DND-41 (cell line): ENCODE measurements at regions not wholly inside any gene's neighbourhood (a gene's known extent, or its start where the extent isn't known, plus 50 kb on each side); places are given as distances from the start of the nearest gene placed in this dataset.

Experiments
- ATAC-seq: fragments of 200-7000 bp; cut with Tn5 transposase; 3 replicates; pipeline ENCODE4 v1.9.1; 2021; ENCODE audit warnings: low read depth; ENCODE audit not compliant: insufficient read depth
- DNase-seq: peaks from one replicate; pipeline ENCODE4 v3.0.0-alpha.2; 2020
- H2AFZ ChIP-seq: 2 replicates; pipeline ENCODE4 v1.6.0; 2012; ENCODE audit warnings: low read depth, low read length
- H3K27ac ChIP-seq: 2 replicates; pipeline ENCODE4 v1.5.1; 2012; ENCODE audit warnings: low read length, inconsistent platforms
- H3K27me3 ChIP-seq: fragments of 200-600 bp; sonication (generic); 2 replicates; pipeline ENCODE4 v1.6.0; 2012; ENCODE audit warnings: low read length, mild to moderate bottlenecking, inconsistent platforms; ENCODE audit not compliant: insufficient read depth, poor library complexity
- H3K36me3 ChIP-seq: 2 replicates; pipeline ENCODE4 v1.5.1; 2012; ENCODE audit warnings: low read length, inconsistent platforms; ENCODE audit not compliant: insufficient read depth
- H3K4me1 ChIP-seq: 2 replicates; pipeline ENCODE4 v1.5.1; 2012; ENCODE audit warnings: mild to moderate bottlenecking, low read length; ENCODE audit not compliant: insufficient read depth
- H3K4me2 ChIP-seq: 2 replicates; pipeline ENCODE4 v1.6.0; 2012; ENCODE audit warnings: mild to moderate bottlenecking, moderate library complexity, low read length, inconsistent platforms; ENCODE audit not compliant: insufficient read depth
- H3K4me3 ChIP-seq, 2 experiments: fragments of 200-600 bp in 1 of 2; shearing (Covaris generic) in 1 of 2; 2 replicates each; pipeline ENCODE4 v1.5.1; 2012 to 2016; ENCODE audit warnings: inconsistent platforms in 2 of 2, low read length in 2 of 2, mild to moderate bottlenecking in 2 of 2, low read depth in 1 of 2, moderate library complexity in 1 of 2
- H3K79me2 ChIP-seq: 2 replicates; pipeline ENCODE4 v1.6.0; 2012; ENCODE audit warnings: low read length, inconsistent platforms; ENCODE audit not compliant: insufficient read depth
- H3K9ac ChIP-seq: 2 replicates; pipeline ENCODE4 v1.6.0; 2012; ENCODE audit warnings: low read depth, mild to moderate bottlenecking, inconsistent platforms, low read length, moderate library complexity
- H3K9me3 ChIP-seq: 2 replicates; pipeline ENCODE4 v1.5.1; 2012; ENCODE audit warnings: low read length, moderate library complexity, mild to moderate bottlenecking, inconsistent platforms; ENCODE audit not compliant: insufficient read depth, severe bottlenecking
- H4K20me1 ChIP-seq: 2 replicates; pipeline ENCODE4 v1.6.0; 2012; ENCODE audit warnings: low read length; ENCODE audit not compliant: insufficient read depth
- EZH2 ChIP-seq: IDR thresholded peaks from 3 replicates; pipeline ENCODE4 v1.6.1; 2012; ENCODE audit warnings: borderline replicate concordance, low read depth, mild to moderate bottlenecking, moderate library complexity, low read length, inconsistent platforms; ENCODE audit not compliant: severe bottlenecking
- TF ChIP-seq, protein P1 (sequence below): IDR thresholded peaks from 2 replicates; pipeline ENCODE4 v1.5.1; 2012; ENCODE audit warnings: borderline replicate concordance, low read length, moderate library complexity, mild to moderate bottlenecking; ENCODE audit not compliant: poor library complexity, severe bottlenecking; ENCODE audit errors: extremely low read depth

GRCh38 chr14:98835825-98836100, 436.2 kb downstream of the BCL11B start:
- Histone ChIP-seq H3K36me3 (no peaks in the 10 kb centered on the region), H3K4me3 (no peak overlapping the region), H4K20me1 (no peaks in the 10 kb centered on the region), H3K27ac (no peak overlapping the region), H3K9me3 (no peaks in the 10 kb centered on the region), H3K9ac (no peak overlapping the region), H3K27me3 (no peaks in the 10 kb centered on the region), H3K4me1 (no peaks in the 10 kb centered on the region), H3K79me2 (no peaks in the 10 kb centered on the region), H3K4me2 (no peak overlapping the region), H2AFZ (no peak overlapping the region)
- no peak for ATAC-seq
- no peak for TF ChIP-seq EZH2
- TF ChIP-seq, protein P1, sequence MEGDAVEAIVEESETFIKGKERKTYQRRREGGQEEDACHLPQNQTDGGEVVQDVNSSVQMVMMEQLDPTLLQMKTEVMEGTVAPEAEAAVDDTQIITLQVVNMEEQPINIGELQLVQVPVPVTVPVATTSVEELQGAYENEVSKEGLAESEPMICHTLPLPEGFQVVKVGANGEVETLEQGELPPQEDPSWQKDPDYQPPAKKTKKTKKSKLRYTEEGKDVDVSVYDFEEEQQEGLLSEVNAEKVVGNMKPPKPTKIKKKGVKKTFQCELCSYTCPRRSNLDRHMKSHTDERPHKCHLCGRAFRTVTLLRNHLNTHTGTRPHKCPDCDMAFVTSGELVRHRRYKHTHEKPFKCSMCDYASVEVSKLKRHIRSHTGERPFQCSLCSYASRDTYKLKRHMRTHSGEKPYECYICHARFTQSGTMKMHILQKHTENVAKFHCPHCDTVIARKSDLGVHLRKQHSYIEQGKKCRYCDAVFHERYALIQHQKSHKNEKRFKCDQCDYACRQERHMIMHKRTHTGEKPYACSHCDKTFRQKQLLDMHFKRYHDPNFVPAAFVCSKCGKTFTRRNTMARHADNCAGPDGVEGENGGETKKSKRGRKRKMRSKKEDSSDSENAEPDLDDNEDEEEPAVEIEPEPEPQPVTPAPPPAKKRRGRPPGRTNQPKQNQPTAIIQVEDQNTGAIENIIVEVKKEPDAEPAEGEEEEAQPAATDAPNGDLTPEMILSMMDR: no peak
- DNase-seq: no peak

- no peak overlapping the region for H2AFZ ChIP-seq
- H3K27me3 ChIP-seq: no peaks in the 10 kb centered on the region
- H3K79me2 ChIP-seq: no peaks in the 10 kb centered on the region
- DNase-seq (no peak), ATAC-seq (no peak)
- no peak overlapping the region for H3K9ac ChIP-seq
- TF ChIP-seq, protein P1: no peak
- TF ChIP-seq EZH2: no peak
- H3K36me3 ChIP-seq: no peaks in the 10 kb centered on the region
- H3K9me3 ChIP-seq: no peaks in the 10 kb centered on the region
- no peak overlapping the region for H3K27ac ChIP-seq
- H4K20me1 ChIP-seq: no peaks in the 10 kb centered on the region
- H3K4me3 ChIP-seq: no peak overlapping the region
- H3K4me2 ChIP-seq: no peak overlapping the region
- peaks cover 13% of the 10 kb centered on the region for H3K4me1 ChIP-seq
Measured at GRCh38 chr14:98840091-98840490, 431.9 kb downstream of the BCL11B start.

- ATAC-seq (no peak), DNase-seq (no peak)
- H3K9ac ChIP-seq: no peak overlapping the region
- H3K4me1 ChIP-seq: peaks cover 13% of the 10 kb centered on the region
- no peak overlapping the region for H2AFZ ChIP-seq
- no peaks in the 10 kb centered on the region for H3K9me3 ChIP-seq
- H3K79me2 ChIP-seq: no peaks in the 10 kb centered on the region
- no peaks in the 10 kb centered on the region for H4K20me1 ChIP-seq
- no peak overlapping the region for H3K27ac ChIP-seq
- no peak overlapping the region for H3K4me3 ChIP-seq
- no peaks in the 10 kb centered on the region for H3K27me3 ChIP-seq
- H3K4me2 ChIP-seq: no peak overlapping the region
- no peaks in the 10 kb centered on the region for H3K36me3 ChIP-seq
- no peak for TF ChIP-seq EZH2
- TF ChIP-seq, protein P1: no peak
Measured at GRCh38 chr14:98840511-98840910, 431.5 kb downstream of the BCL11B start.

- Histone ChIP-seq H2AFZ (no peak overlapping the region), H3K4me1 (peaks cover 13% of the 10 kb centered on the region), H3K9me3 (no peaks in the 10 kb centered on the region), H3K27me3 (no peaks in the 10 kb centered on the region), H3K79me2 (no peaks in the 10 kb centered on the region), H3K4me2 (no peak overlapping the region), H3K27ac (no peak overlapping the region), H3K9ac (no peak overlapping the region), H3K4me3 (no peak overlapping the region), H3K36me3 (no peaks in the 10 kb centered on the region), H4K20me1 (no peaks in the 10 kb centered on the region)
- DNase-seq: peak; percentile 12
- TF ChIP-seq, protein P1: no peak
- no peak for TF ChIP-seq EZH2
- ATAC-seq: peak; percentile 54; the same call in 1 of the 3 replicates
Measured at GRCh38 chr14:98844456-98844855, 427.5 kb downstream of the BCL11B start.
